ENCODE measurements at regions not wholly inside any gene's neighbourhood (a gene's known extent, or its start where the extent isn't known, plus 50 kb on each side); places are given as distances from the start of the nearest gene placed in this dataset.

- H3K27me3 ChIP-seq (ENCODE audit: insufficient read depth) = no peaks in the 10 kb centered on the region
- Mint-ChIP-seq H3K4me1 (no peaks in the 10 kb centered on the region), H3K36me3 (ENCODE audit: low read depth) (no peaks in the 10 kb centered on the region), H3K9me3 (peaks cover 22% of the 10 kb centered on the region; the same call in 2 of the 3 replicates), H3K27me3 (ENCODE audit: insufficient read depth, low read depth, poor library complexity) (peaks cover 2% of the 10 kb centered on the region), H3K27ac (no peak overlapping the region), H3K4me3 (no peak overlapping the region)
- H3K79me2 ChIP-seq (replicated peaks; ENCODE audit: insufficient read depth) = no peaks in the 10 kb centered on the region
- H3K4me1 ChIP-seq (ENCODE audit: insufficient read depth) = peaks cover 3% of the 10 kb centered on the region; the same call in 1 of the 2 replicates
- peaks cover 3% of the 10 kb centered on the region; the same call in 1 of the 2 replicates for H3K9me2 ChIP-seq (ENCODE audit: insufficient read depth)
- ATAC-seq = no peak
- H2AFZ ChIP-seq = no peak overlapping the region
- H3K4me3 ChIP-seq = no peak overlapping the region
- 0 out of 2 replicates have a peak, but pooled peaks cover 9% of the 10 kb centered on the region for H3K36me3 ChIP-seq (ENCODE audit: insufficient read depth)
- no peak for DNase-seq (ENCODE audit: low spot score)
- H4K20me1 ChIP-seq (replicated peaks; ENCODE audit: insufficient read depth) = no peaks in the 10 kb centered on the region
- no peak overlapping the region for H3K4me2 ChIP-seq
- H3K27ac ChIP-seq (ENCODE audit: low read depth) = no peak overlapping the region
- H3F3A ChIP-seq (replicated peaks; ENCODE audit: low read depth) = no peaks in the 10 kb centered on the region
- TF ChIP-seq NANOG (IDR thresholded peaks at IDR 0.05; ENCODE audit: borderline replicate concordance) (no peak), ZNF462 (CRISPR knock-in tag; IDR thresholded peaks at IDR 0.05) (no peak), CTCF (conservative IDR thresholded peaks at IDR 0.05; ENCODE audit: low read depth in 2 of 2) (no peak), ZNF331 (CRISPR knock-in tag; IDR thresholded peaks at IDR 0.05; ENCODE audit: low read depth) (no peak)
Measured at GRCh38 chr3:35320646-35321407, 318.5 kb upstream of the ARPP21 start.

Data from GM23338 (cell line).